HTR-8/SVneo (cell line): ENCODE measurements at regions not wholly inside any gene's neighbourhood (a gene's known extent, or its start where the extent isn't known, plus 50 kb on each side); places are given as distances from the start of the nearest gene placed in this dataset.

ENCODE experiments used
- DNase-seq: peaks from one replicate; pipeline ENCODE4 v3.0.0; 2011; ENCODE audit warnings: low spot score, mixed read lengths; ENCODE audit not compliant: insufficient read length
- FAIRE-seq: peaks from 2 replicates; lab custom pipeline; 2011; peaks lifted over from hg19 to GRCh38; lab: Jason Lieb, UNC

GRCh38 chr20:60261333-60261732 is 303.1 kb downstream of the CDH26 start:
- DNase-seq (no peak), FAIRE-seq (peak; percentile 63)

DNA sequence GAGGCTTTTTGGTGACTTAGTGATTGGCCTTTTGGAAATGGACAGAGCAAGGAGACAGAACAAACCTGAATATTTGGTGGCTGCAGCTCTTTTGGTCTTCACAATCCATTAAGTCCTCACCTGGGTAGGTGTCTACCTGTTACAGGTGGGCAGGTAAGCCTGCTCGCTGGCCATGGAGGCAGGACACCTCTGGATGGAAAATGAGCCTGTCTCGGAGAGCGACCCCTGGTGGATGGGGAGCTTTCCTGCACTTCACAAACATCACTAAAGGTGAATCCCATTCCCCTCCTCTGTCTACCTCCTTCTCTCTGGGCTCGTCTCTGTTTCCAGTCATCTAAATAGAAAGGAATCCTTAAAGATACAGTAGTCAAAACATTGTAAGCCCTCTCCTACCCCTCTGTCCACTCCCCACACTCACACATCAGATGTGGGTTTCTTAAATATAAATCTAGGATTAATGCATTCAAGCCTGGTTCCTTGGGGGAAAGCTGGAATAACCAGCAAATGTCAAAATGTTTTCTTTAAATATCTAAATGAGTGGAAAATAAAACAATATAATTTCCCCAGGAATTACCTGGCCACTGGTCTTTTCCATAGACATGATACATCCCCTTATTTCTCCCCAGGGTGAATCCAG is 304.9 kb downstream of the CDH26 start:
- FAIRE-seq (peak; percentile 91), DNase-seq (peak; percentile 67)

DNA sequence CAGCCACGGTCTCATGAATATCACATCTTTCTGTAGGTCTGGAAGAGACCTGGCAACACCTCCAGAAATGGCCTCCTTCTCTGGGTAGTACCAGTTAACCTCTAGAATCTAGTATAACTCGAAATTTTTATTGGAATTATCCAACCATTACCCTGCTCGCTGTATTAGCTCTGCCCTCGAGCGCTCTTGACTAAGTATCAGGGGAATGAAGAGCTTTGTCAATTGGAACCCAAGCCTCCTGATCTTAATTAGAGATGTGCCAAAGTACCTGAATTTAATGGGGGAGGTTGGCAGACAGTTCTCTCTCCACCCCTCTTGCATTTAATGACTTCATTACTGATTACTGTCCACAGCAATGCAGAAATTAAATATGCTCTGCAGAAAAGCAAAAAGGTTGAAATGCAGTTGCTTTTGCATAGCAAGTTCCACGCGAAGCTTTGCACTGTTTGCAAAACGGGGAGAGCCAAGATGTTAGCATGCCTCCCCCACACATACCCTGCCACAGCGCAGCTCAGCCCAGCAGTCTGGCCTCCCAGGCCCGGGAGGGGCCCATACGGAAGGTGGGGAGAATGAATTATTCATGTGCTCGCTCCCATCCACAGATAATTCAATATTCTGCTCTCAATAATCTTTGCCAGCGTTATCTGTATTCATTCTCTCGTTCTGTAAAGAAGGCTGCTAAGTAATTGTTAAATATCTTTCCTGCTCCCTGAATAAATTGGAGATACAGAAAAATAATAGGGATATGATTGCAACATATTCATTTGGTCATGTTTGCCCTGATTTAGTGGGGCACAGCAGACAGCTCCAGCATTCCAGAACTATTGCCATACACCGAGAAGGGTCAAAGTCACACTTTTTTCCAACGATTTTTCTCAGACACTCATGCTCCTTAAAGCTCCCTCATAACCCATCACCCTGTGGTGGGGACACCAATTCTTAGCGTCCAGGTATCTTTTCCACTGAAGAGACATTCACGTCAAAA is 305.8 kb downstream of the CDH26 start:
- DNase-seq (no peak), FAIRE-seq (no peak)

GRCh38 chr20:60266177-60266823 is 308.1 kb downstream of the CDH26 start:
- no peak for DNase-seq
- peak; percentile 59 for FAIRE-seq

DNA sequence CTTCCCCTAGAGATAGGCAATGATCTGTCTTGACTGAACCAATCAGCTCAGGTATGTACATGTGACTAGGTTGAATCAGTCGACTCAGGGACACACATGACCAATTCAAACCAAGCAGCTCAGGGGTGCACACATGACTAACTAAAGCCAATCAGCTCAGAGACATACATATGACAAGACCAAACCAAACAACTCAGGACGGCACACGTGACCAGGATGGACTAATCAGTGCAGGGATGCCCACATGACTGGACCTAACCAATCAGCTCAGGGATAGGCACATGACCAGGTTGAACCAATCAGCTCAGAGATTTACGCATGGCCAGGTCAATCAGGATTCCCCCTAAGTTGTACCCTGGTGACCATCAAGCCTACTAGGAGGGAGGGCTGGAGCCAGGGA is 310.3 kb downstream of the CDH26 start:
- FAIRE-seq: peak; percentile 94

GRCh38 chr20:60269573-60270162 is 311.4 kb downstream of the CDH26 start:
- DNase-seq (no peak), FAIRE-seq (peak; percentile 42)

More for the DNA sequence above, 310.3 kb downstream of the CDH26 start:
- DNase-seq: no peak

GRCh38 chr20:60270341-60270740 is 312.1 kb downstream of the CDH26 start:
- DNase-seq: no peak
- FAIRE-seq: peak; percentile 69

- DNase-seq: no peak
- peak; percentile 92 for FAIRE-seq
Measured at GRCh38 chr20:60271597-60271996, 313.4 kb downstream of the CDH26 start.

GRCh38 chr20:60272790-60273189 is 314.6 kb downstream of the CDH26 start:
- DNase-seq (no peak), FAIRE-seq (no peak)

DNA sequence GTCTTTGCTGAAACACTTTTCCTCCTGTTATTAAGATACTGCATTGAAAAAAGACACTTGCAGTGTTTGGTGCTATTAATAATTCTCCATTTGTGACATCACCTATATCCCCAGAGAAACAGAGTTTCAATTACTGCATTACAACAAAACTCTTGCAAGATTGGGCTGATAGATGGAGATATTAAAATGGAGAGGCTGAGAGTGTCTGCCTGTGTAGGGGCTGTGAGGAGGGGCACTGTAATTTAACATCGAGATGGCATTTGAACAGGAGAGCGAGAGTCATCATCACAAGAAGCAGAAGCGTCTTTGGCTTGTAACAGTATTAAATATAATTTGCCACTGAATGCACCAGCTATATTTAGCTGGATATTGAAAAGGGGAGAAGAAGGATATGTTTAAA is 316.5 kb downstream of the CDH26 start:
- no peak for FAIRE-seq
- no peak for DNase-seq

GRCh38 chr20:60281295-60281694 is 323.1 kb downstream of the CDH26 start:
- DNase-seq (no peak), FAIRE-seq (no peak)

DNA sequence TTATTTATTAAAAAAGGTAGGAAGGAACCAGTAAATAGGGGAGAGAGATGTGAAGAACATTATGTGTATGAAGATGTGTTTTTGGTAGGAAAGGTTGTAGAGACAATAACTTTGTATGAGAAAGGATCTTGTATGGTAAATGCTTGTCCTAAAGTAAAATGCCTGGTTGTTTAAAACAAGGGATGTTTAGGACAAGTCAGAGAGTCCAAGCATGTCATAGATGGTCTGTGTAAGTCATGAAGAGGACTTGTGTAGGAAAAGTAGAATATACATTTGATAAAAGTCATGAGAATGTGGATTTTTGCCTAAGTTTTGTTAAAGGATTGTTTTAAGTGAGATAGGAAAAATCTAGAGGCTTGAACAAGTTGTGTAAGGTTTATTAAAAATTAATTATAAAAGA is 325.1 kb downstream of the CDH26 start:
- peak; percentile 31 for FAIRE-seq
- DNase-seq: no peak

GRCh38 chr20:60286764-60287163 is 328.5 kb downstream of the CDH26 start:
- FAIRE-seq (peak; percentile 84), DNase-seq (no peak)

GRCh38 chr20:60288945-60289344 is 330.7 kb downstream of the CDH26 start:
- DNase-seq (no peak), FAIRE-seq (no peak)

DNA sequence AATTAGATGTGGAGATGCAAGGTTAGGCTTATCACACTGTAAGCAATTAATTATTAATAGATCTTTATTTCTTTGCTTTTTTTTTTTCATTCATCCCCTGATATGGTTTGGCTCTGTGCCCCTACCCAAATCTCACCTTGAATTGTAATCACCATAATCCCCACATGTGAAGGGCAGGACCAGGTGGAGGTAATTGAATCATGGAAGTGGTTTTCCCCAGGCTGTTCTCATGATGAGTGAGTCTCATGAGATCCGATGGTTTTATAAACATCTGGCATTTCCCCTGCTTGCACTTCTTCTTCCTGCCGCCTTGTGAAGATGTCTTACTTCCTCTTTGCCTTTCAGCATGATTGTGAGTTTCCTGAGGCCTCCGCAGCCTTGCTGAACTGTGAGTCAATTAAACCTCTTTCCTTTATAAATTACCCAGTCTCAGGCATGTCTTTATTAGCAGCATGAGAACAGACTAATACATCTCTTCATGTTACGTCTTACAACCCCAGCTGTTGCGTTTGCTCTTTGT is 333.8 kb downstream of the CDH26 start:
- FAIRE-seq (peak; percentile 16), DNase-seq (no peak)

DNA sequence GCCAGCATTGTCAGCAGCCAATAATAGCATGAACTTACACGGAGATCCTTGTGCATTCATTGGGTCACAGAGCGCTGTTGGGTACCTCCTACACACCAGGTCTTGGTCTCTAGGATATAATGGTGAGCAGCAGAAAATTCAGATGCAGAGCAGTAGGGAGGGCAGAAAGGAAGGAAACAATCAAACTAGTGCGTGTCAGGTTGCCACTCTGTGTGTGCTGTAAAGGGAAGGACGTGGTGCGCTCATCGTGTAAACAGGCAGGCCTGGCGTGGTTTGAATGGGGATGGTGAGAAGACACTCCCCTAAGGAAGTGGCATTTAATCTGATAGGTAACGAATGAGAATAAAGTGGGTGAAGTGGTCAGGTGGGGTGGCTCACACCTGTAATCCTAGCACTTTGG is 336.4 kb downstream of the CDH26 start:
- peak; percentile 77 for FAIRE-seq
- no peak for DNase-seq

- FAIRE-seq: no peak
- DNase-seq: no peak
Measured at GRCh38 chr20:60295214-60295613, 337.0 kb downstream of the CDH26 start.

DNA sequence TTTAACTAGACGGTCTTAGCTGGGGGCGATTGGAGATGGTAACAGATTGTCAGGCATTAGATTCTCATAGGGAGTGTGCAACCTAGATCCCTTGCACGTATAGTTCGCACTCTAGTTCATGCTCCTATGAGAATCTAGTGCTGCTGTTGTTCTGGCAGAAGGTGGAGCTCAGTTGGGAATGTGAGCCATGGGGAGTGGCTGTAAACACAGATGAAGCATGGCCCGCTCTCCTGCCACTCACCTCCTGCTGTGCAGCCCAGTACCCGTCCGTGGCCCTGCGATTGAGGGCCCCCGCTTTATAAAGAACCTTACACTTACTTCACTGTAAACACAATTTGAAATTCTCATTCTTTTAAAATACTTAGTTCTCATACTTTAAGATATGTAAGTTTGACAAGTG is 339.4 kb downstream of the CDH26 start:
- DNase-seq (no peak), FAIRE-seq (no peak)

GRCh38 chr20:60298647-60299046 is 340.4 kb downstream of the CDH26 start:
- no peak for DNase-seq

GRCh38 chr20:60299951-60300350 is 341.7 kb downstream of the CDH26 start:
- FAIRE-seq (no peak), DNase-seq (no peak)

More at GRCh38 chr20:60298647-60299046, 340.4 kb downstream of the CDH26 start:
- no peak for FAIRE-seq
